OCI-LY7 (cell line): ENCODE measurements at regions not wholly inside any gene's neighbourhood (a gene's known extent, or its start where the extent isn't known, plus 50 kb on each side); places are given as distances from the start of the nearest gene placed in this dataset.

Experiments
- BruUV-seq: library from RNA; stranded (reverse); fragments of 400-500 nt; replicated peaks from 2 replicates; lab custom pipeline; 2021; lab: Mats Ljungman, UMichigan
- CTCF ChIA-PET: fragments of 300-600 bp; sonication (Branson Sonifier 250); formaldehyde crosslinking; loops from one replicate; lab custom pipeline; 2022; ENCODE audit warnings: antibody characterized with exemption; ENCODE audit not compliant: unreplicated experiment; lab: Charles Lee
- POLR2A ChIA-PET: fragments of 300-600 bp; sonication (Branson Sonifier 250); formaldehyde crosslinking; loops from one replicate; lab custom pipeline; 2022; ENCODE audit warnings: antibody characterized with exemption; lab: Charles Lee
- DNase-seq: peaks from one replicate; pipeline ENCODE4 v3.0.0-alpha.2; 2015; ENCODE audit warnings: low spot score
- H2AFZ ChIP-seq: fragments of 200-600 bp; sonication (generic), shearing (Covaris generic); 2 replicates; pipeline ENCODE4 v1.6.1; 2014; ENCODE audit warnings: mild to moderate bottlenecking, antibody characterized with exemption, low read length, moderate library complexity
- H3K27ac ChIP-seq: fragments of 200-600 bp; sonication (generic); 2 replicates; pipeline ENCODE4 v1.5.1; 2014; ENCODE audit warnings: mixed run types, low read depth, mild to moderate bottlenecking, moderate library complexity, low read length, inconsistent platforms; ENCODE audit not compliant: poor library complexity, severe bottlenecking
- H3K36me3 ChIP-seq: fragments of 200-600 bp; sonication (generic); 2 replicates; pipeline ENCODE4 v1.6.1; 2014; ENCODE audit warnings: mild to moderate bottlenecking, antibody characterized with exemption, low read length, moderate library complexity, mixed read lengths; ENCODE audit not compliant: insufficient read depth
- H3K4me1 ChIP-seq: fragments of 200-600 bp; sonication (generic); 2 replicates; pipeline ENCODE4 v1.5.1; 2014; ENCODE audit warnings: mild to moderate bottlenecking, low read length; ENCODE audit not compliant: insufficient read depth, poor library complexity, severe bottlenecking
- H3K4me2 ChIP-seq: fragments of 200-600 bp; sonication (generic); 2 replicates; pipeline ENCODE4 v1.6.1; 2014; ENCODE audit warnings: mild to moderate bottlenecking, low read length
- H3K4me3 ChIP-seq: fragments of 200-600 bp; sonication (generic); 2 replicates; pipeline ENCODE4 v1.5.1; 2014; ENCODE audit warnings: mild to moderate bottlenecking, low read depth, low read length; ENCODE audit not compliant: poor library complexity, severe bottlenecking
- H3K79me2 ChIP-seq: fragments of 200-600 bp; sonication (generic); 2 replicates; pipeline ENCODE4 v1.6.1; 2016; ENCODE audit warnings: low read depth, mild to moderate bottlenecking, low read length, moderate library complexity, mixed read lengths; ENCODE audit not compliant: insufficient read depth
- H3K9me2 ChIP-seq: fragments of 200-600 bp; sonication (generic); 2 replicates; pipeline ENCODE4 v1.6.1; 2016; ENCODE audit warnings: mild to moderate bottlenecking, low read length, mixed read lengths; ENCODE audit not compliant: insufficient read depth
- H3K9me3 ChIP-seq: fragments of 200-600 bp; sonication (generic); 2 replicates; pipeline ENCODE4 v1.6.1; 2014; ENCODE audit warnings: mild to moderate bottlenecking, mixed run types, low read length, mixed read lengths
- H4K20me1 ChIP-seq: fragments of 200-600 bp; sonication (generic); 2 replicates; pipeline ENCODE4 v1.6.1; 2014; ENCODE audit warnings: mild to moderate bottlenecking, antibody characterized with exemption, low read length, moderate library complexity, mixed read lengths; ENCODE audit not compliant: insufficient read depth
- EZH2phosphoT487 ChIP-seq: fragments of 200-600 bp; sonication (generic); IDR thresholded peaks from 2 replicates; pipeline ENCODE4 v1.6.1; 2018; ENCODE audit warnings: low read depth, borderline replicate concordance, mild to moderate bottlenecking, mixed run types, antibody characterized with exemption, low read length, moderate library complexity, mixed read lengths
- intact Hi-C: fragments of 100-400 bp; cut with micrococcal nuclease; formaldehyde crosslinking; loops from one replicate; pipeline ENCODE4 v1.10.0; 2022; ENCODE audit not compliant: unreplicated experiment
- TF ChIP-seq, protein P1 (sequence below): fragments of 200-600 bp; sonication (generic); conservative IDR thresholded peaks from 2 replicates; pipeline ENCODE4 v1.5.1; 2014; ENCODE audit warnings: mild to moderate bottlenecking, antibody characterized with exemption, low read length, moderate library complexity, mixed read lengths

DNA sequence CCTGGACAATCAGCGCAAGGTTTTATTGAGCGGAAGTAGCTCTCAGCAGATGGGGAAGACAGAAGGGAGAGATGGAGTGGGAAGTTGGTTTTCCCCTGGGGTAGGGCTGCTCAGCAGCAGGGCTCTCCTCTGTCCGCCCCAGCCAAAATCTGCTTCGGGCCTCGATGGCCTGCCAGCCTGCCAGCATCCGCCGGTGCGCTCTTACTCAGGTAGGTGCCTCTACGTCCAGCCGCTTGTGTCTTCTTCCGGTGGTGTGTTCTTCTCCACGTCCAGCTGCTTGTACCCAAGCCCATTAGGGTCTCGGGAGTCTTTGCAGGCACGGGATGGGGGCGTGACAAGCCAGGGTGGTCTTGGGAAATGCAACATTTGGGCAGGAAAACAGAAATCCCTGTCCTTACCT lies 1340.0 kb upstream of the MAP3K7 start:
- no TSS peak for BruUV-seq
- no peak for DNase-seq
- Histone ChIP-seq H3K4me2 (no peak overlapping the region), H3K9me3 (0 out of 2 replicates have a peak, but pooled peaks cover 6% of the 10 kb centered on the region), H2AFZ (no peak overlapping the region), H3K79me2 (no peaks in the 10 kb centered on the region), H4K20me1 (no peaks in the 10 kb centered on the region), H3K4me3 (no peak overlapping the region), H3K4me1 (no peaks in the 10 kb centered on the region), H3K27ac (no peak overlapping the region), H3K36me3 (no peaks in the 10 kb centered on the region), H3K9me2 (no peaks in the 10 kb centered on the region)
- intact Hi-C loops, result no loop called here
- no peak for TF ChIP-seq EZH2phosphoT487
- TF ChIP-seq, protein P1, sequence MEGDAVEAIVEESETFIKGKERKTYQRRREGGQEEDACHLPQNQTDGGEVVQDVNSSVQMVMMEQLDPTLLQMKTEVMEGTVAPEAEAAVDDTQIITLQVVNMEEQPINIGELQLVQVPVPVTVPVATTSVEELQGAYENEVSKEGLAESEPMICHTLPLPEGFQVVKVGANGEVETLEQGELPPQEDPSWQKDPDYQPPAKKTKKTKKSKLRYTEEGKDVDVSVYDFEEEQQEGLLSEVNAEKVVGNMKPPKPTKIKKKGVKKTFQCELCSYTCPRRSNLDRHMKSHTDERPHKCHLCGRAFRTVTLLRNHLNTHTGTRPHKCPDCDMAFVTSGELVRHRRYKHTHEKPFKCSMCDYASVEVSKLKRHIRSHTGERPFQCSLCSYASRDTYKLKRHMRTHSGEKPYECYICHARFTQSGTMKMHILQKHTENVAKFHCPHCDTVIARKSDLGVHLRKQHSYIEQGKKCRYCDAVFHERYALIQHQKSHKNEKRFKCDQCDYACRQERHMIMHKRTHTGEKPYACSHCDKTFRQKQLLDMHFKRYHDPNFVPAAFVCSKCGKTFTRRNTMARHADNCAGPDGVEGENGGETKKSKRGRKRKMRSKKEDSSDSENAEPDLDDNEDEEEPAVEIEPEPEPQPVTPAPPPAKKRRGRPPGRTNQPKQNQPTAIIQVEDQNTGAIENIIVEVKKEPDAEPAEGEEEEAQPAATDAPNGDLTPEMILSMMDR, result no peak
- CTCF ChIA-PET, result no interaction called here
- POLR2A ChIA-PET, result no interaction called here

DNA sequence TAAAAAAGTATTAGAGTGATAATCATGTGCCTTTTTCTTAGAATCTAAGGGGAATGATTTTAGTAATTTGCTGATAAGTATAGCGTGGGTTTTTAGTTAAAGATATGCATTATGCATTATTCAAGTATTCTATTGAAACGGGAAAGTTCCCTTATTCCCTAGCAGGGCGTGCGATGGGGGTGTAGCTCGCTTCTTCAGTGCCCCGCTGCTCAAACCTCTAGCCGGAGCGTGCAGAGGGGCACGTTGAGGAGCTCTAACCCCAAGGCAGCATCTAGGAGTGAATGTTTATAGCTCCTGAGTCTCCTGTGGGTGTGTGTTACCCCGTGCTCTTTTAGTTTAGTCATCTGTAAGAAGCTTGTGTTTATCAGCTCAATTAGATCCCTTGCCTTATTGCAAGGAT lies 1339.5 kb upstream of the MAP3K7 start:
- DNase-seq, result no peak
- no peaks in the 10 kb centered on the region for H3K36me3 ChIP-seq
- no peak overlapping the region for H3K4me2 ChIP-seq
- no peaks in the 10 kb centered on the region for H3K79me2 ChIP-seq
- H4K20me1 ChIP-seq, result no peaks in the 10 kb centered on the region
- no peaks in the 10 kb centered on the region for H3K9me2 ChIP-seq
- 0 out of 2 replicates have a peak, but pooled peaks cover 6% of the 10 kb centered on the region for H3K9me3 ChIP-seq
- no peak overlapping the region for H2AFZ ChIP-seq
- ChIA-PET POLR2A (no interaction called here), CTCF (no interaction called here)
- intact Hi-C loops, result no loop called here
- no TSS peak for BruUV-seq
- no peaks in the 10 kb centered on the region for H3K4me1 ChIP-seq
- TF ChIP-seq EZH2phosphoT487, result no peak
- TF ChIP-seq, protein P1, result no peak
- no peak overlapping the region for H3K4me3 ChIP-seq
- no peak overlapping the region for H3K27ac ChIP-seq

DNA sequence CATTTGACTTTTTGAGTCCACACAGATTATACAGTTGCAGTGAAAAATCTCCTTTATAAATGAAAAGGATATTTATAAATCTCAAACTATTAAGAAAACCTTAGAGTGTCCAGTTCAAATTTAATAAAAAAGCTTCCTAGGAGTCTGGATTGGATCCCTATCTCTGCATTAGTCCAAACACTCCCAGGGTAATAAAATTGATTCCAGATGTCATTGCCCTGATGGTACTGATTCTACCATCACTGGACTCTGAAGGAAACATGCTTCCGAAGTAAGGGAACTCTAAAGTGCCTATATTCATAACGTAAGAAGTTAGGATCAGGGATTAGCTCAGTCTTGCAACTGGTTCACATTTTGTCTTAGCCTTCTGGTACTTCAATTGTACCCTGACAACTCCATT lies 1325.1 kb upstream of the MAP3K7 start:
- Histone ChIP-seq H3K4me3 (no peak overlapping the region), H3K27ac (no peak overlapping the region), H3K9me3 (no peaks in the 10 kb centered on the region), H3K4me2 (no peak overlapping the region), H3K4me1 (no peaks in the 10 kb centered on the region), H3K36me3 (no peaks in the 10 kb centered on the region), H3K9me2 (no peaks in the 10 kb centered on the region), H4K20me1 (no peaks in the 10 kb centered on the region), H2AFZ (no peak overlapping the region), H3K79me2 (no peaks in the 10 kb centered on the region)
- TF ChIP-seq, protein P1, result no peak
- TF ChIP-seq EZH2phosphoT487, result no peak
- BruUV-seq, result no TSS peak
- intact Hi-C loops, result no loop called here
- no peak for DNase-seq
- POLR2A ChIA-PET, result interaction anchor here (0.7 kb wide), 1 partner anchor 202 kb away, joined by 3 read pairs; no protein-coding TSS in a partner anchor
- CTCF ChIA-PET, result no interaction called here
